Right lobe of liver (tissue), 4 donors: ENCODE measurements at regions not wholly inside any gene's neighbourhood (a gene's known extent, or its start where the extent isn't known, plus 50 kb on each side); places are given as distances from the start of the nearest gene placed in this dataset.

ENCODE experiments used
- POLR2A ChIP-seq: fragments of 450-650 bp; IDR thresholded peaks from one replicate; pipeline ENCODE4 v1.6.1; 2017; ENCODE audit warnings: antibody characterized with exemption, mild to moderate bottlenecking
- TF ChIP-seq, protein P1 (sequence below), 4 donors: fragments of 200-600 bp in 3 of 4; fragments of 450-650 bp in 1 of 4; IDR thresholded peaks; one replicate each; pipeline versions ENCODE4 v1.5.1 to v1.8.0; 2016 to 2022; ENCODE audit warnings: antibody characterized with exemption in 4 of 4, mild to moderate bottlenecking in 2 of 4
- donor health status: DM: no; HTN: no; CAD: no.
- donor health status: DM: no; HTN: no; CAD: no.
- donor health status: DM: no; HTN: yes; CAD: no.

DNA sequence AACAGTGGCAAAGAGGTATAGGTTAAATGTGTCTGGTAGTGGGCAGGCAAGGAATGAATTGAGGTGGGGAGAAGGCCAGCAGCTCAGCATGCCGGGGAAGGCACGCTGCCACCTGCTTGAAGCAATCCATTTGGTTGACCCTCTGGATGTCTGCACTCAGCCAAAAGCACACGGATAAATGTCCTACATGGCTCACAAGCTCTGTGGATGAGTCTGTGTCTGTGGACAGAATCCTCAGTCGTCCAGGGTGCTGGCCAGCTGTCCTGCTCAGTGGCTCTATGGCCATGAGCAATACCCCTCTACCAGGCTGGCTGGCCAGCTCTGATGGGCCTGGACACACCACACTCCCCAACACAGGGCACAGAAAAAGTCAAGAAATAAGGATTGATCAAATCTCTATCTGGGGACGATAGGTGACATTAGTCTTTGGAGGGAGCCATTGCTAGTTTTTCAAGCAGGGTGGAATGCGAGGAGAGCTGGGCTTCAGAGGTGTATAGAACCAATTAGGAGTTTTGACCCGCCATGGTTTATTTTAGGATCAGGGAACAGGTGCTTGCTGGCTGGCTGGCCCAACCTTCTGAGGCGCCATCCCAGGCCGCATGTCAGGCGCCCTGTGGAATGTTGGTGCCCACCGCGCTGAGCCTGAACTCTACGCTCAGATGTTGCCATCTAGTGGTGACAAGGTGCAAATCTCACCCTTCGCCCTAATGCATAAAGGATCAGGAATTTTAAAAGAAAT is 493.4 kb downstream of the TNS3 start:
- TF ChIP-seq, protein P1, sequence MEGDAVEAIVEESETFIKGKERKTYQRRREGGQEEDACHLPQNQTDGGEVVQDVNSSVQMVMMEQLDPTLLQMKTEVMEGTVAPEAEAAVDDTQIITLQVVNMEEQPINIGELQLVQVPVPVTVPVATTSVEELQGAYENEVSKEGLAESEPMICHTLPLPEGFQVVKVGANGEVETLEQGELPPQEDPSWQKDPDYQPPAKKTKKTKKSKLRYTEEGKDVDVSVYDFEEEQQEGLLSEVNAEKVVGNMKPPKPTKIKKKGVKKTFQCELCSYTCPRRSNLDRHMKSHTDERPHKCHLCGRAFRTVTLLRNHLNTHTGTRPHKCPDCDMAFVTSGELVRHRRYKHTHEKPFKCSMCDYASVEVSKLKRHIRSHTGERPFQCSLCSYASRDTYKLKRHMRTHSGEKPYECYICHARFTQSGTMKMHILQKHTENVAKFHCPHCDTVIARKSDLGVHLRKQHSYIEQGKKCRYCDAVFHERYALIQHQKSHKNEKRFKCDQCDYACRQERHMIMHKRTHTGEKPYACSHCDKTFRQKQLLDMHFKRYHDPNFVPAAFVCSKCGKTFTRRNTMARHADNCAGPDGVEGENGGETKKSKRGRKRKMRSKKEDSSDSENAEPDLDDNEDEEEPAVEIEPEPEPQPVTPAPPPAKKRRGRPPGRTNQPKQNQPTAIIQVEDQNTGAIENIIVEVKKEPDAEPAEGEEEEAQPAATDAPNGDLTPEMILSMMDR (IDR thresholded peaks at IDR 0.05): peak; percentile 80 to 91 (median 86)
- no peak for TF ChIP-seq POLR2A
